ENCODE measurements at regions not wholly inside any gene's neighbourhood (a gene's known extent, or its start where the extent isn't known, plus 50 kb on each side); places are given as distances from the start of the nearest gene placed in this dataset.
"Not testable (repeated sequence)": the region's sequence is repeated elsewhere in the genome, so short reads cannot be mapped to it uniquely, and the experiment has no call there.

DNA sequence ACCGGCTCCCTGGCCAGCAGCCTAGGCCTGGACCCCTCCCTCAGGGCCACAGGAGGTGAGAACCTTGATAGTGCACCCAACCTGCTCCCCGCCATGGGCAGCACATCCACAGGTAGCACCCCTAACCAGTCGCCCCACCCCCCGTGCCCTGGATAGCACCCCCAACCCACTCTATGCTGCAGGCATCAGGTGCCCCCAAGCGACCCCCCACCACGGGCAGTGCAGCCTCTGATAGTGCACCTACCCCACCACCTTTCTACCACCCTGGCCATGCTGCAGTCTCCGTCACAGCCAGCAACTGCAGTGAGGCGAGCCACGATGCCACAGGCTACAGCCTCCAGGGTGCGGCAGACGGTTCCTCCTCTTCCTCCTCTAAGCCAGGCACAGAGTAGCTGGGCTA lies 55.6 kb downstream of the SOWAHC start:
- TF ChIP-seq, protein P1, sequence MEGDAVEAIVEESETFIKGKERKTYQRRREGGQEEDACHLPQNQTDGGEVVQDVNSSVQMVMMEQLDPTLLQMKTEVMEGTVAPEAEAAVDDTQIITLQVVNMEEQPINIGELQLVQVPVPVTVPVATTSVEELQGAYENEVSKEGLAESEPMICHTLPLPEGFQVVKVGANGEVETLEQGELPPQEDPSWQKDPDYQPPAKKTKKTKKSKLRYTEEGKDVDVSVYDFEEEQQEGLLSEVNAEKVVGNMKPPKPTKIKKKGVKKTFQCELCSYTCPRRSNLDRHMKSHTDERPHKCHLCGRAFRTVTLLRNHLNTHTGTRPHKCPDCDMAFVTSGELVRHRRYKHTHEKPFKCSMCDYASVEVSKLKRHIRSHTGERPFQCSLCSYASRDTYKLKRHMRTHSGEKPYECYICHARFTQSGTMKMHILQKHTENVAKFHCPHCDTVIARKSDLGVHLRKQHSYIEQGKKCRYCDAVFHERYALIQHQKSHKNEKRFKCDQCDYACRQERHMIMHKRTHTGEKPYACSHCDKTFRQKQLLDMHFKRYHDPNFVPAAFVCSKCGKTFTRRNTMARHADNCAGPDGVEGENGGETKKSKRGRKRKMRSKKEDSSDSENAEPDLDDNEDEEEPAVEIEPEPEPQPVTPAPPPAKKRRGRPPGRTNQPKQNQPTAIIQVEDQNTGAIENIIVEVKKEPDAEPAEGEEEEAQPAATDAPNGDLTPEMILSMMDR (IDR thresholded peaks at IDR 0.05), result no peak
- no peak overlapping the region for H3K4me3 ChIP-seq
- no peak overlapping the region for H3K27ac ChIP-seq
- no peaks in the 10 kb centered on the region for H3K9me3 ChIP-seq
- H3K36me3 ChIP-seq, result no peaks in the 10 kb centered on the region
- H3K4me1 ChIP-seq, result peaks cover 0 to 13% (median 7%) of the 10 kb centered on the region in 4 donors
- peak in 1 of 2 donors; percentile 52 for DNase-seq
- no peaks in the 10 kb centered on the region for H3K27me3 ChIP-seq
- intact Hi-C loops (cut with DNase I; ENCODE audit: low total_unique reads), result no loop called here

DNA sequence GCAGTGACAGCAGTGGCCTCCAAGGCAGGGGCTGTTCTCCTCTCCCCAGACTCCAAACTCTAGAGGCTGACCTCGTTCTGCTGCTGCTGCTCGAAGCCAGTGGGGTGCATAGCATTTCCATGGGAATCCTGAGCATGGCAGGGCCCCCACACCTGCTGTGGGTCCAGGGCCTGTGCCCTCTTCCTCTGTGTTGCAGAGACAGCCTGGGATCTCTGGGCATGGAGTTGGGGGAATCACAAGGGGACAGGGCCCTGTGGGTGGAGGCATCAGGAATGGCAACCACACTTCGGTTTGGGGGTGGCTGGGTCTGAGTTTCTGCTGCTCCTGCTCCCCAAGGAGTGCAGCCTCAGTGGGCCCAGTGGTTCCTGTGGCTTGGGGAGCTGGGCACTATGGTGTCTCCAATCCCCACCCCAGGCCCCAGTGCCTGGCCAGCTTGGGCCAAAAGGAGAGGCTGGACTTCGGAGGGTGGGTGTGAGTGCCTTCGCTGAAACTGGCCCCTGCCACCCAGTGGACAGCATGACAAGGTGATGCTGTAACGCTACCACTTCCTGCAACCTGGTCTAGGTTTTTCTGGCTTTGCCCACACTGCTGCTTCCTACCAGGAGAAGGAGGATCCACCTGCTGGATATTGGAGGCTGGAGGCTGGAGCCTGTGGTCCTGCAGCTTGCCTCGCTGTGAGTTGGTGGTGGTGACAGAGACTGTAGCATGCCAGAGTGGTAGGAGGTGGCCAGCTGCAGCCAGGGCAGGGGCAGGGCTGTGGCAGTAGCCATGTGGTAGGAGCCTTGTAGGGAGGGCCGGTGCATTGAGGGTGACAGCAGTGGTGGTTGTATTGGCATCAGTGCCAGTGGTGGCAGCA lies 56.6 kb downstream of the SOWAHC start:
- intact Hi-C loops (cut with DNase I; ENCODE audit: low total_unique reads), result no loop called here
- TF ChIP-seq, protein P1 (IDR thresholded peaks at IDR 0.05), result no peak
- Histone ChIP-seq H3K4me3 (no peak overlapping the region), H3K27me3 (no peaks in the 10 kb centered on the region), H3K27ac (no peak overlapping the region), H3K9me3 (no peaks in the 10 kb centered on the region), H3K4me1 (peaks cover 0 to 13% (median 7%) of the 10 kb centered on the region in 4 donors), H3K36me3 (no peaks in the 10 kb centered on the region)
- DNase-seq, result peak in 1 of 2 donors; percentile 41

DNA sequence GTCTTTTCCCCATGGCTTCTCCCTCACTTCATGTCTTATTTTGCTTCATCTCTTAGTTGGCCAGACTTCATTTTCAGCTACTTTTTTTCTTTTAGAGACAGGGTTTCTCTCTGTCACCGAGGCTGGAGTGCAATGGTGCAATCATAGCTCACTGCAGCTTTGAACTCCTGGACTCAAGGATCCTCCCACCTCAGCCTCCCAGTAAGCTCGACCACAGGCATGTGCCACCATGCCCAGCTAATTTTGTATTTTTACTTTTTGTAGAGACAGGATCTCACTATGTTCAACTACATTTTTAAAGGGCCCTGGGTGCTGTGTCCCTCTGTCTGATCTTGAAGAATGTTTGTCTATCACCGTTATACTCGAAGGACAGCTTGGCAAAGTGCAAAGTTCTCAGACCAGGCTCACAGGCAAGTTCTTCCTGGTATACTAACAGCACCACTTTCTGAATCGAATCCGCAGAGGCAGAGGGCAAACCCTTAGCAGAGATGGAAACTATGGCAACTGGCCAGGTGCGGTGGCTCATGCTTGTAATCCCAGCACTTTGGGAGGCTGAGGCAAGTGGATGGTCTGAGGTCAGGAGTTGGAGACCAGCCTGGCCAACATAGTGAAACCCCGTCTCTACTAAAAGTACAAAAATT lies 60.9 kb downstream of the SOWAHC start:
- TF ChIP-seq, protein P1 (IDR thresholded peaks at IDR 0.05), result no peak
- DNase-seq, result no peak
- Histone ChIP-seq H3K27me3 (no peaks in the 10 kb centered on the region), H3K9me3 (no peaks in the 10 kb centered on the region), H3K4me3 (no peak overlapping the region), H3K36me3 (no peaks in the 10 kb centered on the region), H3K4me1 (peaks cover 0 to 9% (median 0%) of the 10 kb centered on the region in 4 donors), H3K27ac (no peak overlapping the region)
- intact Hi-C loops (cut with DNase I; ENCODE audit: low total_unique reads), result no loop called here

DNA sequence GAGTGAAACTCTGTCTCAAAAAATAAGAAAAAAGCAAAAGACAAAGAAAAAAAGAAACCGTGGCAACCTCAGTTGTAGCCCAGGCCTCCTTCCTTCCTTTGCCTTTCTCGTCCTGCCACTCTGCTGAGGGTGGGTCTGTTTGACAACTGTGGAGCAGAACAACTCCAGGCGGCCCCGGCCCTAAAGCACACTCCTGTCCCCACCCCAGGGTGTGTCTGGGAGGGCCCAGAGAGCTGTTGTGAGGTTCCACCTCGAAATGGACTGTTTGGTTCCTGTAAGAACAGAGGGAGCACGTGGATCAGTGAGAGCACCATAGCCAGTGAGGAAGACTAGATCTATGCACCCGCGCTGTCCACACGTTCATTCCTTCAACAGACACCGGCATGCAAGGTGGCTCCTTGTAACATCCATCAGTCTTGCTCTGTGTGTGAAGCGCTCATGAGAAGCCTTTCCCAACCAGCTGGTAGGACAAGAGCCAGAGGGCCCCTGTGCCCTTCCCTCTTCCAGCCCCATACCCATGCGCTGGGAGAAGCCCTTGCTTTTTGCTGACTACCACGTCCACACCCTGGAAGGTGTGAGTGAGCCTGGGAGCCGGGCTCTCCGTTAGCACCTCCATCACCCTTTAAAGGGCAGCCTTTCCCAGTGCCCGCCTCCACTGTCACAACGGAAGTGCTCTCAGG lies 61.6 kb downstream of the SOWAHC start:
- Histone ChIP-seq H3K9me3 (no peaks in the 10 kb centered on the region), H3K4me1 (peaks cover 0 to 9% (median 0%) of the 10 kb centered on the region in 4 donors), H3K27ac (no peak overlapping the region), H3K4me3 (no peak overlapping the region), H3K27me3 (no peaks in the 10 kb centered on the region), H3K36me3 (no peaks in the 10 kb centered on the region)
- intact Hi-C loops (cut with DNase I; ENCODE audit: low total_unique reads), result no loop called here
- TF ChIP-seq, protein P1 (IDR thresholded peaks at IDR 0.05), result no peak
- no peak for DNase-seq

DNA sequence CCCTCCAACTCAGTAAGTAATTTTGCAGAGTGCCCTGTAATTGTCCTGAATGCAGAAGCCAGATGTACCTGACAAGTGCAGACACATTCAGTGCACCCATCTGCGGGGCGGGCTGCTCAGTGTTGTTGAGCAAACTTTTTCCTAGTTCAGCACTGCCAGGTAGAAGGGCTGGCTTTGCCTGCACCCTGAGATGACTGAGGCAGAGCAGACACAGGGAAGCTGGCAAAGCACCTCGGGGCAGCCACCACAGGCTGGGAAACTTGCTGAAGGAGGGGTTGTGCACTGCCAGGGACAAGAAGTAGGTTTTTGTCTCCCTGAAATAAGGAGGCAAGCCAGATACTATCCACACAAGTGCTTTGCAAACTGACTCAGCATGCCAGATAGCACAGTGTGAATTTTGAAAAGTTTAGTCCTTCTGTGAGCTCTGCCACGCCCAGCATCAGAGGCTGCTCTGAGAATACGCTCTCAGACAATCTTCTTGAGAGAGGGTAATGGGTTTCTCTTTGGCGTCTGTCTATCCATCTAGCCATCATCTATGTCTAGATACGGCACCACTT lies 62.3 kb downstream of the SOWAHC start:
- no peak for DNase-seq
- no peaks in the 10 kb centered on the region for H3K9me3 ChIP-seq
- TF ChIP-seq, protein P1 (IDR thresholded peaks at IDR 0.05), result no peak
- H3K36me3 ChIP-seq, result no peaks in the 10 kb centered on the region
- no peak overlapping the region for H3K27ac ChIP-seq
- no peak overlapping the region for H3K4me3 ChIP-seq
- no peaks in the 10 kb centered on the region for H3K27me3 ChIP-seq
- peaks cover 0 to 9% (median 0%) of the 10 kb centered on the region in 4 donors for H3K4me1 ChIP-seq
- intact Hi-C loops (cut with DNase I; ENCODE audit: low total_unique reads), result no loop called here

DNA sequence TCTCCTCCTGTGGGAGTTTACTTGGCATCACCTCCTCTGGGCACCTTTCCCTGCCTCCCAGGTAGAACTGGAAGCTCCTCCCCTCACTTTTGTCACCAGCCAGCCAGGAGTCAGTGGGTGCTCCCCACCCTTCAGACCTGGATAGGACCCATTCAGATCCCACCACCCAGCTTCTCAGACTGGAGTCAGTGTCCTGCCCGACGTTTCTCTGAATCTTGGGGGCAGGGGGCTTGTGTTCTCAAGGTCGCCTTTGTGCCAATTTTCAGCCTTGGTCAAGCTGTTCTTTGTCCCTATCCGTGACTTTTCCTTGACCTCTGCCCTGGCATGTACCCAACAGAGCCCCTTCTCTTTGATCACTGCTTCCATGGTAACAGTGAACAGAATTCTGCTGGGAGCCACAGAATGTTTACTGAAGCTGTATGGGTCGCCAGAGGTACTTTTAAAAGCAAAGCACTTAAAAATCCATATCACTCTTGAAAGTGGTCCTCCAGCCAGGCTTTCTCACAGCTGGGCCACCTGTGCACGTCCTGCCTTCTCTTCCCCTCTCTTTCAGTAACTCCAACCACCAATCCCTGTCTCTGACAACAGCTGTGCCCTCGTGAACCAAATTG lies 63.1 kb downstream of the SOWAHC start:
- H3K27me3 ChIP-seq; H3K27ac ChIP-seq; H3K9me3 ChIP-seq; H3K4me3 ChIP-seq; intact Hi-C loops (cut with DNase I; ENCODE audit: low total_unique reads); DNase-seq; H3K36me3 ChIP-seq; H3K4me1 ChIP-seq: not testable (repeated sequence)

All from tibial artery (tissue), 4 donors.